ENCODE measurements at regions not wholly inside any gene's neighbourhood (a gene's known extent, or its start where the extent isn't known, plus 50 kb on each side); places are given as distances from the start of the nearest gene placed in this dataset.

DNA sequence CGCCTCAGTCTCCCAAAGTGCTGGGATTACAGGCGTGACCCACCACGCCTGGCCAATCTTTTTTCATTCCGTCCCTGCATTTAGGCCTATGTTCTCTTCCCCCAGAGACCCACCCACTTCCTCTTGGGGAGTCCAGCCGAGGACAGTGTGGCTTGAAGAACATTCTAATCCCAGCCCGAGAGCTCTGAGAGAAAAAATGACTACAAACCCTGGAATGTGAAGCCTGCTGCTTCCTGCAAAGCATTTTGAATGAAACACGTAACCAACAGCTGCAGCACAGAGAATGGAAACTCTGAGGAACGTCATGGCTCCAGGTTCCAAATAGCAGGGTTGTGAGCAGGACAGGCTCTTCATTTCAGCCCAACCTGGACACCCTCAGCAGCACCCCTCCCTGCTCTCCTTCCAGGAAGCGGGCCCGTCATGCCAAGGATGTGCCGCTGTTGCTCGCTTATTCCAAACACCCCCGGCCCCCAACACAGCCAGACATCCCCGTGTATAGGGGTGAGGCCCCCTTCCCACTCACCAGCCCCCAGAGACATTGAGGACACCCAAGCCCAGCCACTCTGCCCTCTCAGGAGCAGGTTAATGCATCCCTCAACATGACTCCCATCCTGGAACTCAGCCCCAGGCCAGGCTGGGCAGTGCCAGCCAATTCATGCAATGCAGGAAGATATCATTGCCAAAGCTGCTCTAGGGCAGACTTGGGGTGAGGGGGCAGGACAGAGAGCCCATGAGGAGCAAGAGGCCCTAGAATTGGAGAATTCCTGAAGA, 139.8 kb downstream of the ZFP36L2 start:
- TF ChIP-seq CTCF (conservative IDR thresholded peaks at IDR 0.05): no peak
- TF ChIP-seq ZFX (IDR thresholded peaks at IDR 0.05): no peak
